ENCODE measurements at regions not wholly inside any gene's neighbourhood (a gene's known extent, or its start where the extent isn't known, plus 50 kb on each side); places are given as distances from the start of the nearest gene placed in this dataset.

DNA sequence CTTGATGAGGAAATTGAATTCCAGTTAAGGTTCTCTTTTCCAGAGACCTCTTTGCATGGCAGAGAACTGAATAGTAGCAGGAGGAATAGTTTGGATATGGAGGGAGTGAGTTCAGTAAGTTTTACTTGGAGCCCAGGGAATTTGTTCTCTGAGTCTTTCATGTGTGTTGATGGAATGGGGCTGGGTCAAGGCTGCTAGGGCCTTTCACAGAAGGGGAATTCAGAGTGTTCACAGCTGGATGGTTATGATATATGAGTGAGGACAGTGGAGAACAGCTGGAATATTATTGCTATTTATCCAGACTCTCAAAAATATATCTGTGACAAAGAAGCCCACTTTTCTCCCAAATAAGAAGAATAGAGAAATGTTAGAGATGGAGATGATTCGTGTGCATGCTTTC lies 372.8 kb downstream of the PLK2 start:
- H3K9me2 ChIP-seq (replicated peaks; ENCODE audit: insufficient read depth): no peaks in the 10 kb centered on the region
- H3K4me1 ChIP-seq (ENCODE audit: insufficient read depth): no peaks in the 10 kb centered on the region
- no peaks in the 10 kb centered on the region for H3K79me2 ChIP-seq
- H3K4me2 ChIP-seq: no peak overlapping the region
- no peak for DNase-seq (ENCODE audit: low spot score)
- TF ChIP-seq EZH2 (IDR thresholded peaks at IDR 0.05; ENCODE audit: borderline replicate concordance) (no peak), EZH2phosphoT487 (IDR thresholded peaks at IDR 0.05; ENCODE audit: low read depth, severe bottlenecking, unreplicated experiment) (no peak)
- TF ChIP-seq, protein P1, sequence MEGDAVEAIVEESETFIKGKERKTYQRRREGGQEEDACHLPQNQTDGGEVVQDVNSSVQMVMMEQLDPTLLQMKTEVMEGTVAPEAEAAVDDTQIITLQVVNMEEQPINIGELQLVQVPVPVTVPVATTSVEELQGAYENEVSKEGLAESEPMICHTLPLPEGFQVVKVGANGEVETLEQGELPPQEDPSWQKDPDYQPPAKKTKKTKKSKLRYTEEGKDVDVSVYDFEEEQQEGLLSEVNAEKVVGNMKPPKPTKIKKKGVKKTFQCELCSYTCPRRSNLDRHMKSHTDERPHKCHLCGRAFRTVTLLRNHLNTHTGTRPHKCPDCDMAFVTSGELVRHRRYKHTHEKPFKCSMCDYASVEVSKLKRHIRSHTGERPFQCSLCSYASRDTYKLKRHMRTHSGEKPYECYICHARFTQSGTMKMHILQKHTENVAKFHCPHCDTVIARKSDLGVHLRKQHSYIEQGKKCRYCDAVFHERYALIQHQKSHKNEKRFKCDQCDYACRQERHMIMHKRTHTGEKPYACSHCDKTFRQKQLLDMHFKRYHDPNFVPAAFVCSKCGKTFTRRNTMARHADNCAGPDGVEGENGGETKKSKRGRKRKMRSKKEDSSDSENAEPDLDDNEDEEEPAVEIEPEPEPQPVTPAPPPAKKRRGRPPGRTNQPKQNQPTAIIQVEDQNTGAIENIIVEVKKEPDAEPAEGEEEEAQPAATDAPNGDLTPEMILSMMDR (IDR thresholded peaks at IDR 0.05; ENCODE audit: poor library complexity): no peak
- 85% methylated on average over 1 of the region's 1 CpG for WGBS (ENCODE audit: low lambda C conversion rate, missing lambda C conversion rate)
- H3K27me3 ChIP-seq: no peaks in the 10 kb centered on the region
- no peak overlapping the region for H3K4me3 ChIP-seq
- H3K36me3 ChIP-seq (replicated peaks; ENCODE audit: insufficient read depth, low read depth): no peaks in the 10 kb centered on the region
- H4K20me1 ChIP-seq (ENCODE audit: insufficient read depth, poor library complexity, severe bottlenecking): no peaks in the 10 kb centered on the region
- no peak overlapping the region for H3K27ac ChIP-seq
- H2AFZ ChIP-seq: no peak overlapping the region
- no peaks in the 10 kb centered on the region for H3K9me3 ChIP-seq (ENCODE audit: low read depth)

DNA sequence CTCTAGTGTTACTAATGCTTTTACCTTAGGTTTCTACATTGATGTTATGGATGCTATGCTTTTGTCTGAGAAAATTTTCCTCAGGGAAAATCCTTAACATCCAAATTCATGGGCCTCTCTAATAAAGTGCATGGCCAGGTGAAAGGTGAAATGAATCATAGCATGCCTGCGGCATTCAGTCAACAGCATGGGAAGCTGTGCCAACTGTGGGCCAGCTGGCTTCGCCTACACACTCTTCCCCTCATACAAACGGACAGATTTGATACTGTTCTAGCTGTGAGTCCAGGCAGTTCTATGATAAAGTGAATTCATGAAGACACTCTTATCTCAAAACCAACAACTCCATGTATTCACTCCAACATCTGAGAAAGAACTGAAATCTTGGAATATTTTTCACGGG lies 374.1 kb downstream of the PLK2 start:
- no peak for DNase-seq (ENCODE audit: low spot score)
- no peaks in the 10 kb centered on the region for H3K36me3 ChIP-seq (replicated peaks; ENCODE audit: insufficient read depth, low read depth)
- no peaks in the 10 kb centered on the region for H3K27me3 ChIP-seq
- no peak overlapping the region for H3K4me2 ChIP-seq
- H3K9me3 ChIP-seq (ENCODE audit: low read depth): no peaks in the 10 kb centered on the region
- WGBS (ENCODE audit: low lambda C conversion rate, missing lambda C conversion rate): 90% methylated on average over 4 of the region's 4 CpGs
- no peaks in the 10 kb centered on the region for H4K20me1 ChIP-seq (ENCODE audit: insufficient read depth, poor library complexity, severe bottlenecking)
- H3K4me3 ChIP-seq: no peak overlapping the region
- H3K4me1 ChIP-seq (ENCODE audit: insufficient read depth): no peaks in the 10 kb centered on the region
- no peaks in the 10 kb centered on the region for H3K9me2 ChIP-seq (replicated peaks; ENCODE audit: insufficient read depth)
- TF ChIP-seq EZH2 (IDR thresholded peaks at IDR 0.05; ENCODE audit: borderline replicate concordance): no peak
- TF ChIP-seq, protein P1 (IDR thresholded peaks at IDR 0.05; ENCODE audit: poor library complexity): no peak
- no peaks in the 10 kb centered on the region for H3K79me2 ChIP-seq
- H2AFZ ChIP-seq: no peak overlapping the region
- H3K27ac ChIP-seq: no peak overlapping the region

DNA sequence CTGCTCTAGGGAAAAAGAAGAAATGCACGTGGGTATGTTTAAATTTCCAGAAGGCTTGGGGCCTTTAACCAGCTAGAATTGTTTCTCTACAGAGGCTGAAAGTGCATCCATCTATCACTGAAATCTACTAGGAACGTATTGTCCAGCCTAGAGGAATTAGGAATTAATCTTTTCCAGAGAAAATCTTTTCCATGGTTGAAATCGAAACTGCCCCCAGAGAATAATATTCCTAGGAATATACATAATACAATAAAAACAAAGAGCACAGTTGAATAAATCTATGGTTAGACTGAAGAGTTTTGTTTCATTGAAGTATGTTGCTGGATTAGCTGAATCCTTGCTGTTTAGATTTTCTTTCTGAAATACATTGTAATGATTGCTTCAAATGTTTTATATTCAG lies 378.5 kb downstream of the PLK2 start:
- H3K9me3 ChIP-seq (ENCODE audit: low read depth): no peaks in the 10 kb centered on the region
- H3K36me3 ChIP-seq (replicated peaks; ENCODE audit: insufficient read depth, low read depth): no peaks in the 10 kb centered on the region
- H3K4me2 ChIP-seq: no peak overlapping the region
- no peak for TF ChIP-seq EZH2 (IDR thresholded peaks at IDR 0.05; ENCODE audit: borderline replicate concordance)
- TF ChIP-seq, protein P1 (IDR thresholded peaks at IDR 0.05; ENCODE audit: poor library complexity): no peak
- no peak for TF ChIP-seq EZH2phosphoT487 (IDR thresholded peaks at IDR 0.05; ENCODE audit: low read depth, severe bottlenecking, unreplicated experiment)
- H4K20me1 ChIP-seq (ENCODE audit: insufficient read depth, poor library complexity, severe bottlenecking): no peaks in the 10 kb centered on the region
- no peaks in the 10 kb centered on the region for H3K9me2 ChIP-seq (replicated peaks; ENCODE audit: insufficient read depth)
- no peaks in the 10 kb centered on the region for H3K4me1 ChIP-seq (ENCODE audit: insufficient read depth)
- H3K4me3 ChIP-seq: no peak overlapping the region
- no peaks in the 10 kb centered on the region for H3K79me2 ChIP-seq
- H3K27me3 ChIP-seq: no peaks in the 10 kb centered on the region
- no peak overlapping the region for H2AFZ ChIP-seq
- no peak overlapping the region for H3K27ac ChIP-seq
- no peak for DNase-seq (ENCODE audit: low spot score)
- WGBS (ENCODE audit: low lambda C conversion rate, missing lambda C conversion rate): 47% methylated on average over 3 of the region's 3 CpGs

DNA sequence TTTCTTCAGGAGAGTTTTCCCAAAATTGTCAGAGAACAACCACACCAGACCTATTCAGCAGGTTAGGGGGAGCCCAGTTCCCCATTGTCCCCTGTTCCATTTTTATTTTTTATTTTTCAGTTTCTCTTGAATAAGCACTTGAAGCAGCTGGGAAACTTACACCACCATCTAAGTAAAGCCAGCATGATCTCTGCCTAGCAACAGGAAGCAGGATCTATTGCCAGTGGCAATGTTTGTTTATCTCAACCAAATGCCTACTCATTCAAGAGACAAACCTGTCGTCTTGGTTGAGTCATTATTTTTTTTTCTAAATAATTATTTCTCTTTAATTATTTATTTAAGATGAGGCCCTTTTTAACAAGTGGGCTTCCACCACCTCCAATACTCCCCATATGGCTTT lies 379.3 kb downstream of the PLK2 start:
- Histone ChIP-seq H3K27ac (no peak overlapping the region), H3K27me3 (no peaks in the 10 kb centered on the region), H3K79me2 (no peaks in the 10 kb centered on the region), H3K9me3 (ENCODE audit: low read depth) (no peaks in the 10 kb centered on the region), H4K20me1 (ENCODE audit: insufficient read depth, poor library complexity, severe bottlenecking) (no peaks in the 10 kb centered on the region), H2AFZ (no peak overlapping the region), H3K4me2 (no peak overlapping the region), H3K4me1 (ENCODE audit: insufficient read depth) (no peaks in the 10 kb centered on the region), H3K9me2 (replicated peaks; ENCODE audit: insufficient read depth) (no peaks in the 10 kb centered on the region), H3K36me3 (replicated peaks; ENCODE audit: insufficient read depth, low read depth) (no peaks in the 10 kb centered on the region), H3K4me3 (no peak overlapping the region)
- TF ChIP-seq, protein P1 (IDR thresholded peaks at IDR 0.05; ENCODE audit: poor library complexity): no peak
- TF ChIP-seq EZH2phosphoT487 (IDR thresholded peaks at IDR 0.05; ENCODE audit: low read depth, severe bottlenecking, unreplicated experiment) (no peak), EZH2 (IDR thresholded peaks at IDR 0.05; ENCODE audit: borderline replicate concordance) (no peak)
- DNase-seq (ENCODE audit: low spot score): no peak
- WGBS (ENCODE audit: low lambda C conversion rate, missing lambda C conversion rate): 9% methylated on average over 1 of the region's 1 CpG

Data from hepatocyte (in vitro differentiated cells).